SH-SY5Y (cell line): ENCODE measurements at regions not wholly inside any gene's neighbourhood (a gene's known extent, or its start where the extent isn't known, plus 50 kb on each side); places are given as distances from the start of the nearest gene placed in this dataset.

ENCODE experiments used
- GATA2 ChIP-seq: IDR thresholded peaks from 2 replicates; pipeline ENCODE4 v1.6.1; 2011; ENCODE audit warnings: mild to moderate bottlenecking, low read depth, low read length
- GATA3 ChIP-seq: IDR thresholded peaks from 2 replicates; pipeline ENCODE4 v1.6.1; 2011; ENCODE audit warnings: low read depth, mild to moderate bottlenecking, low read length, moderate library complexity

DNA sequence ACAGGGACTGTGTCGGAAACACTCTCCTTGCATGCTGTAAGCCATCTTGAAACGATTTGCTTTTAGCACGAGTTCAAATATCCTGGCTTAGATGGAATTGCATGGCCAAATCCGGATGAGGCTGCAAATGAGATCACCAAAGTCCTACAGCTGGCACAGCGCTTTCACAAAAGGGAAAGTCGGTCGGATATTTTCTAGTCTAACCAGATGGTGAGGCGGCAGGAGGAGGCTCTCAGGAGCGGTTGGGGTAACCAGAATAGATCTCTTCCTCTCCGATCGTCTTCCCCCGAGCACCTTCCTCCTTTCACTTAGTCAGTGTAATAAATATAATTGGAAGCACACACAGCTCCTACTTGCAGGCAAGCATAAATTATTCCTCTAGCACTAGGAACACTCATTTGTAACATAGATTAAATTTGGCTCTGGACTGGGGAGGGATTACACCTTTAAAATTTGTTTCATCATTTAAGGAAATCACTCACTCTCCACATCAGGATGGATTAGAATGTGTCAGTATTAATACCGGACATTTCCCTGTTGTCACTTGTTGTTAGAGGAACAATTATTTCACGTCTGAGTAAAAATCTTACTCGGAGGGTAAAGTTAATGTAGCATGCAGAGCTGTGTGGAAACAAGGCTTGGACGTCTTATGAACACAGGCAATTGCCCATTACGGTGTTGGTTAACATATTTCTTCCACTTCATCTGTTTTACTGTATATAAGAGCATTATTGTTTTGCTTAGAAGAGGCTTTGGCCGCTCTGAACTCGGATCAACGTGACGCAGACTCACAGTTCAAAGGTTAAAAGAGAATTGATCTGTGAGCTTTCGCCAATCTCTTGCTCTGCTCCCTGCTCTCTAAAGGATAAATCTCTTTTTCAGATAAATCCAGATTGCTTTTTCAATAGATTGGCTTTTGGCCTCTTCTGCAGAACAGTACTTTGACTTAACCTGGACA is 857.9 kb downstream of the TYW1 start:
- TF ChIP-seq GATA3 (no peak), GATA2 (no peak)
